Esophagus muscularis mucosa (tissue), 3 donors: ENCODE measurements at regions not wholly inside any gene's neighbourhood (a gene's known extent, or its start where the extent isn't known, plus 50 kb on each side); places are given as distances from the start of the nearest gene placed in this dataset.

ENCODE experiments used
- POLR2A ChIP-seq: fragments of 450-650 bp; IDR thresholded peaks from one replicate; pipeline ENCODE4 v1.6.1; 2017; ENCODE audit warnings: antibody characterized with exemption, moderate library complexity, mild to moderate bottlenecking, low read depth
- POLR2AphosphoS5 ChIP-seq, 2 donors: sonication (generic); formaldehyde crosslinking; IDR thresholded peaks; one replicate each; pipeline ENCODE4 v1.6.1; 2017; ENCODE audit warnings: antibody characterized with exemption in 2 of 2
- TF ChIP-seq, protein P1 (sequence below), 3 experiments: fragments of 200-600 bp in 2 of 3; fragments of 450-650 bp in 1 of 3; sonication (generic) in 2 of 3; IDR thresholded peaks; one replicate each; pipeline ENCODE4 v1.5.1; 2017 to 2019; ENCODE audit warnings: antibody characterized with exemption in 3 of 3, mild to moderate bottlenecking in 2 of 3, moderate library complexity in 1 of 3

DNA sequence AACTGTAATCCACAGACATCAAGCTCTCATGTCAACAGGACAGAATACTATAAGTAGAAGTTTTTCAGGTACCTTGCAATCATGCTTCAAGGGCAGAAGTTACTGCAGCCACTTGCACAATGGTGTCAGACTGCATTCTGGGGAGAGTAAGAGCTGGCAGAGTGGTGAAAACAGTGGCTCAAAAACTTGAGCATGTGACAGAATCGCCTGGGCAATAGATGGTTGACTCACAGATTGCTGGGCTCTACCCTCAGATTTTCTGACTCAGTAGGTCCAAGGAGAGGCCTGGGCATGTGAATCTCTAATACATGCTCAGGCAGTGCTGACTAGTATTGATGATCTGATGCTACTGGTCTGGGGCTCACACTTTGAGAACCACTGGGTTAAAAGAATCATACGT lies 187.8 kb downstream of the TBX5 start:
- TF ChIP-seq, protein P1, sequence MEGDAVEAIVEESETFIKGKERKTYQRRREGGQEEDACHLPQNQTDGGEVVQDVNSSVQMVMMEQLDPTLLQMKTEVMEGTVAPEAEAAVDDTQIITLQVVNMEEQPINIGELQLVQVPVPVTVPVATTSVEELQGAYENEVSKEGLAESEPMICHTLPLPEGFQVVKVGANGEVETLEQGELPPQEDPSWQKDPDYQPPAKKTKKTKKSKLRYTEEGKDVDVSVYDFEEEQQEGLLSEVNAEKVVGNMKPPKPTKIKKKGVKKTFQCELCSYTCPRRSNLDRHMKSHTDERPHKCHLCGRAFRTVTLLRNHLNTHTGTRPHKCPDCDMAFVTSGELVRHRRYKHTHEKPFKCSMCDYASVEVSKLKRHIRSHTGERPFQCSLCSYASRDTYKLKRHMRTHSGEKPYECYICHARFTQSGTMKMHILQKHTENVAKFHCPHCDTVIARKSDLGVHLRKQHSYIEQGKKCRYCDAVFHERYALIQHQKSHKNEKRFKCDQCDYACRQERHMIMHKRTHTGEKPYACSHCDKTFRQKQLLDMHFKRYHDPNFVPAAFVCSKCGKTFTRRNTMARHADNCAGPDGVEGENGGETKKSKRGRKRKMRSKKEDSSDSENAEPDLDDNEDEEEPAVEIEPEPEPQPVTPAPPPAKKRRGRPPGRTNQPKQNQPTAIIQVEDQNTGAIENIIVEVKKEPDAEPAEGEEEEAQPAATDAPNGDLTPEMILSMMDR (IDR thresholded peaks at IDR 0.05), result no peak
- TF ChIP-seq POLR2A, result no peak
- TF ChIP-seq POLR2AphosphoS5 (IDR thresholded peaks at IDR 0.05), result no peak
